GM19099 (cell line): ENCODE measurements at regions not wholly inside any gene's neighbourhood (a gene's known extent, or its start where the extent isn't known, plus 50 kb on each side); places are given as distances from the start of the nearest gene placed in this dataset.

Source experiments
- POLR2A ChIP-seq: IDR thresholded peaks from 3 replicates; pipeline ENCODE4 v1.6.1; 2011; ENCODE audit warnings: low read depth; ENCODE audit not compliant: insufficient read length; ENCODE audit errors: extremely low read depth

- no peak for TF ChIP-seq POLR2A
Measured at GRCh38 chr6:27591699-27592480, 119.0 kb upstream of the ZNF184 start.

GRCh38 chr6:27584326-27584725 is 111.4 kb upstream of the ZNF184 start:
- TF ChIP-seq POLR2A, result no peak

- TF ChIP-seq POLR2A, result no peak
Measured at GRCh38 chr6:27582928-27583725, 110.2 kb upstream of the ZNF184 start.

- TF ChIP-seq POLR2A, result no peak
Measured at GRCh38 chr6:27579973-27580372, 107.1 kb upstream of the ZNF184 start.

- no peak for TF ChIP-seq POLR2A
Measured at GRCh38 chr6:27577922-27578321, 105.0 kb upstream of the ZNF184 start.

GRCh38 chr6:27575594-27576361 is 102.9 kb upstream of the ZNF184 start:
- TF ChIP-seq POLR2A, result no peak

- no peak for TF ChIP-seq POLR2A
Measured at GRCh38 chr6:27568226-27568897, 95.5 kb upstream of the ZNF184 start.

GRCh38 chr6:27565839-27566779 is 93.2 kb upstream of the ZNF184 start:
- TF ChIP-seq POLR2A, result no peak

- TF ChIP-seq POLR2A, result no peak
Measured at GRCh38 chr6:27562027-27562410, 89.1 kb upstream of the ZNF184 start.

- no peak for TF ChIP-seq POLR2A
Measured at GRCh38 chr6:27558028-27558724, 85.3 kb upstream of the ZNF184 start.

GRCh38 chr6:27556406-27556805 is 83.5 kb upstream of the ZNF184 start:
- TF ChIP-seq POLR2A, result no peak

GRCh38 chr6:27553123-27553904 is 80.4 kb upstream of the ZNF184 start:
- TF ChIP-seq POLR2A, result no peak
